ENCODE measurements at regions not wholly inside any gene's neighbourhood (a gene's known extent, or its start where the extent isn't known, plus 50 kb on each side); places are given as distances from the start of the nearest gene placed in this dataset.

- no peak for TF ChIP-seq CTCF (IDR thresholded peaks at IDR 0.05; ENCODE audit: low read length)
- TF ChIP-seq EZH2phosphoT487 (IDR thresholded peaks at IDR 0.05; ENCODE audit: low read length), result no peak
Measured at GRCh38 chr15:97144377-97144711, 813.8 kb downstream of the NR2F2 start.

All from MM.1S (cell line).